GM21447 (cell line): ENCODE measurements at regions not wholly inside any gene's neighbourhood (a gene's known extent, or its start where the extent isn't known, plus 50 kb on each side); places are given as distances from the start of the nearest gene placed in this dataset.
"Not testable (repeated sequence)": the region's sequence is repeated elsewhere in the genome, so short reads cannot be mapped to it uniquely, and the experiment has no call there.

ENCODE experiments used
- ATAC-seq: cut with Tn5 transposase; IDR thresholded peaks from one replicate; pipeline ENCODE4 v1.9.1; 2021; ENCODE audit not compliant: unreplicated experiment

DNA sequence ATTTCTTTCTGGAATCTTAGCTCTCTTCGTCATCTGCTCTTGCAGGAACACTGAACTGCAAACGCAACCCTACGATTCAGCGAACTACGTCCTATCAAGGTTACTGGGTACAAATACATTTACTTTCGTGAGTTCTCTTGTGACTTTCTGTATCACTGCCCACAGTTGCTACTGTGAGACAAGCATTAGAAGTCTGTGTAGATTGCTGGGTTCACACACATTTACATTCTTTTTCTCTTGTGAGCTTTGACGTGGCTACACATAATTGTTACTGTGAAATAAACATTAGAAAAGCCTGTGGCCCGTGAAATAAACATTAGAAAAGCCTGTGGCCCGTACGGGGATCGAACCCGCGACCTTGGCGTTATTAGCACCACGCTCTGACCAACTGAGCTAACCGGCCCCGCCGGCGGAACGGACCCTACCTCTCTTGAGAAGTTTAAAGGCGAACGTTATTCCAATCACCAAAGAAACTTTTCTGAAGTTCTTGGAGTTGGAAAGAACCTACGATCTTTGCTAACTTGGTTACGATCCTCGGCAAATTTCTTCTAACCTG lies 61.2 kb upstream of the ZNF322 start:
- ATAC-seq: not testable (repeated sequence)

- ATAC-seq: not testable (repeated sequence)
These were observed 70.6 kb upstream of the ZNF322 start for GRCh38 chr6:26730019-26730766.

- ATAC-seq: not testable (repeated sequence)
These were observed 75.4 kb upstream of the ZNF322 start for GRCh38 chr6:26734776-26735472.

DNA sequence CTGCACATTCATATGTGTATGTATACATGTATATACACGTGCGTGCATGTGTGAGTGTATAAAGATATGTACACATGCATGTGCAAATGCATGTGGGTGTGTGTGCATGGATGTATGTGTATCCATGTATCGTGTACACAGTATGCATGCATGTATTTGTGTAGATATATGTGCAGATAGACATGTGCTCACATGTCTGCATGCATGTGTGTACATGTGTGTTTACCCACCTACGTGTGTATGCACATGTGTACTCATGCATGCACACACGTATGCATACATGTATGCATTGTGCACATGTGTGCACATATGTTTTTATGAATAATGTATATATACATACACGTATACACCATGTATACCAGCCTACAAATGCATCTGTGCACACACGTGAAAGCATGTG lies 80.3 kb upstream of the ZNF322 start:
- no peak for ATAC-seq

GRCh38 chr6:26743157-26743821 lies 83.7 kb upstream of the ZNF322 start:
- no peak for ATAC-seq

DNA sequence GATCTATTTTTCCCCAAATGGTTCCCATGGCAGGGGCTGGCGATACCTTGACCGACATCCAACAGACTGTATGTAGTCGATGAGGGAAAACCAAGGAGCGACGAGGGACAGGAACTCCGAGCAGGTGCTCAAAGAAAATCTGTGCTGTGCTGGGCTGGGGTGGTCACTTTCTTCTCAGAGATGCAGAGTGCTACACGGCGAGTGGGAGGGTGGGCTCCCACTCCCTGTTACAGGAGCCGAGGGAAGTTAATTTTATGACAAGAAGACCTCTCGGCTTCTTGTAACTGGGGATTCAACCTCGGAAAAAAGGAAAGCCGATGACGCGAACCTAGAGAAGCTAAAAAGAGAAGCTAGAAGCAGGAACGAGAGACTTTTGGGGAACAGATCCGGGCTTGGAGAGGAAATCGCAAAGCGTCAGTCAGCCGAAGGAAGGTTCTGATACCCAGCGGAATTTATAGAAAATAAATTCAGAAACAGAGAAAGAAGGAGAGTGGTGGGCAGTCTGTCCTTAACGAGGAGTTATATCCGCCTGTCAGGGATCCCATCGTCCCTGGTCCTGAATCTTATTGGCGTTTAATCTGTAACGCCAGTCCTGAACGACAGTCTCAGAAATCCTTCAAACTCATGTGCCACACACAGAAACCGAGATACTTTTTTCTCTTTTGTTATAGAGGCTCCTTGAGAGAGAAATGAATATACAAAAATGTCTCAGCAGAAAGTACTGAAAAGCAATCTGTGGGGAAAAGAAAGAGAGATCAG lies 84.6 kb upstream of the ZNF322 start:
- no peak for ATAC-seq

DNA sequence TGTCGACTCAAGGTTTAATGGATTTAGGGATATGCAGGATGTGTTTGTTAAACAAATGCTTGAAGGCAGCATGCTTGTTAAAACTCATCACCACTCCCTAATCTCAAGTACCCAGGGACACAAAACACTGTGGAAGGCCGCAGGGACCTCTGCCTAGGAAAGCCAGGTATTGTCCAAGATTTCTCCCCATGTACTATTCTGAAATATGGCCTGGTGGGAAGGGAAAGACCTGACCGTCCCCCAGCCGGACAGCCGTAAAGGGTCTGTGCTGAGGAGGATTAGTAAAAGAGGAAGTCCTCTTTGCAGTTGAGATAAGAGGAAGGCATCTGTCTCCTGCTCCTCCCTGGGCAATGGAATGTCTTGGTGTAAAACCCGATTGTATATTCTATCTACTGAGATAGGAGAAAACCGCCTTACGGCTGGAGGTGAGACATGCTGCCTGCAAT lies 85.3 kb upstream of the ZNF322 start:
- ATAC-seq: not testable (repeated sequence)

DNA sequence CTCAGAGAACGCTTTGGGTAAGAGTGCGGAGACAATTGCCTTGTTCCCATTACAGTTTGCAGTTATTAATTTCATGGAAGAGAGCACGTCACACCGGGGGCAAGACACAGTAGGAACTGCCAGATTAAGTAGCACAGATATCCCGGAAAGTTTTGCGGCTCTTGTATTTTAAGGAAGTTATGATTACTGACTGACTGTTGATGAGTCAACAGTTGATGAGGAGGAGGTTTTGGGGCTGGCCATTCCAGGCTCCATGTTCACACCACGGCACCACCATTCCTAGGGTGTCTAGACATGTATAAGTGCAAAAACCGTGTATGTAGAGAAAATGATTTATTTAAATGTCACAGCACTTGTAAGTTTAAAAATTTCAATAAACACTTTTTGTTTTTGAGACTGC lies 86.4 kb upstream of the ZNF322 start:
- ATAC-seq: not testable (repeated sequence)

- not testable (repeated sequence) for ATAC-seq
These were observed 89.7 kb upstream of the ZNF322 start for GRCh38 chr6:26749126-26749758.

- ATAC-seq: not testable (repeated sequence)
These were observed 90.2 kb upstream of the ZNF322 start for GRCh38 chr6:26749759-26750126.

DNA sequence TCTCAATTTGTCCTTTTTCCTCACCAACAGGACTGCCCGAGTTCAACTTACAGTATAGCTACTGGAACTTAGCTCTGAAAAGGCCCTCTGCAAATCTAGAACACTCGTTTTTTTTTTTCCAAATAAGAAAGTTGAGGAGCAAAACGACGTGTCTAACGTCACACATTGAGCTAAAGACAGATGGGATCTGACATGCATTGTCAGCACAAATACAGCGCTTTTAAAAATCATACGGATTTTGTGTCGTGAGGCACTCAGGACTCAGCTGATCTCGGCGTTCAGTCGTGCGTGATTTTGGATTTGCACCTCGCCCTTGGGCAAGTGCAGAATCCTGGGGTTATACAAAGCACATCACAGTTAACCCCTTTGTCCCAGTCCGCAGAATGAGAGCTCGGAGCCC lies 94.7 kb upstream of the ZNF322 start:
- ATAC-seq: no peak

DNA sequence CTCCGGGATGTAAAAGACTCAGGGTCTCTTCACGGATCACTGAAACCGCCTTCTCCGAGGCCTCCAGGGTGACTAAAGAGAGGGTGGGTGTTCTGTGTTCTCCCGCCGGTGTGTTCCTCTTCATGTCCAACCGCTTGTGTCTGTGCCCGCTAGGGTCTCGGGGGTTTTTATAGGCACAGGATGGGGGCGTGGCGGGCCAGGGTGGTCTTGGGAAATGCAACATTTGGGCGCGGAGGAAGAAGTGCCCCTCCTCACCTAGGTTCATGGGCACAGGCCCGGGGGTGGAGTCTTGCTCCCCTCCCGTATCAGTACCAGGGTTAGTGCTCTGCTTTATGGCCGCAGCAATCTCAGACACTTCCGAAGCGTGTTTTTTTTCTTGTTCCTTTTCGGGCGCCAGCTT lies 95.3 kb upstream of the ZNF322 start:
- ATAC-seq: not testable (repeated sequence)

DNA sequence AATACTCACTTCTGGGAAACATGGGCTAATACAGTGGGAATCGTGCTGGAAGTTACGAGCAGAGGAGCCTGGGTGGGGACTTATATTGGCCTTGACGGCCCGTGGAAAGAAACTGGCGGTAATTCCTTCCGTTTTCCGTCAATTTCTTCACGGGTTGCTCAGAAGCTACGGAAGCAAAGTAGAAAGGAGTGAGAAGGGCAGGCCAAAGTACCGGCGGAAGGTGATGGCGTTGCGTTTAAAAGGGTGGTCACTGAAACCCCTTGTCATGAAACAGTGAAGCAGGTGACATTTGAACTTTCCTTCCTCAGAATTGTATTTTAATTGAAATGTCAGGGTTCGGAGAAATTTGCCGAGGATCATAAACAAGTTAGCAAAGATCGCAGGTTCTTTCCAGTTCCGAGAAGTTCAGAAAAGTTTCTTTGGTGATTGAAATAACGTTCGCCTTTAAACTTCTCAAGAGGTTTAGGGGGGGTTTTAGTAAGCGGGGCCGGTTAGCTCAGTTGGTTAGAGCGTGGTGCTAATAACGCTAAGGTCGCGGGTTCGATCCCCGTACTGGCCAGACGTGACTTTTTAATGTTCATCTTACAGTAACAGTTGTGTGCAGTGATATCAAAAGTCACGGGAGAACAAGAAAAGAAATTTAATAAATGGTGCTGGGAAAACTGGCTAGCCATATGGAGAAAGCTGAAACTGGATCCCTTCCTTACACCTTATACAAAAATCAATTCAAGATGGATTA lies 96.7 kb upstream of the ZNF322 start:
- ATAC-seq: not testable (repeated sequence)

DNA sequence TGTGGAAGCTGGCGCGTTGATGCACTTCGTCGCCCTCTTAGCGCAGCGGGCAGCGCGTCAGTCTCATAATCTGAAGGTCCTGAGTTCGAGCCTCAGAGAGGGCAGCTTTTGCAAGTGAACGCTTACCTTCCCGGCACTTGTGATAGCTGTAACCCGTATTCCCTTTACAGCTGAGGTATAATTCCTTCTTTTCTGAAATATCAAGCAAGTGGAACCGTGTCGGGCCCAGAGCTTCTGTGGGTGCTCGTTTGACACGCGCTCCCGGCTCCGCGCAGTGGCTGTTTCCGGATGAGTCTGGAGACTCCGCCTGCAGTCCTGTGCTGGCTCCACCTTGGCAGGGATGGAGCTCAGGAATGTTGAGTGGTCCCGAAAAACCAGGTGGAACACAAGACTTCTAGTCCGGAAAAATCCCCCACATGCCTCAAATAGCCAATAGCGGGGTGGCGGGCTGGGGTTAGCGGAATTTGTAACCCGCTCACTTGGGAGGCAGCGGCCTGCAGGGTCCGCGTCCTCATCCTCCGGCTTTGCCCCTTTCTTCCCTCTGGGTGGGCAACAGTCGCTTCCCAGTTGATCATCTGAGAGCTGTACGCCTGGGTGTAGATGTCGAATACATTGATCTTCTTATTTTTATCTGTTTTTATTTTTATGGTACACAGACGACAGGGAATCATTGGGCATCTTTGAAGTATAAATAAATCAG lies 106.8 kb upstream of the ZNF322 start:
- ATAC-seq: not testable (repeated sequence)

DNA sequence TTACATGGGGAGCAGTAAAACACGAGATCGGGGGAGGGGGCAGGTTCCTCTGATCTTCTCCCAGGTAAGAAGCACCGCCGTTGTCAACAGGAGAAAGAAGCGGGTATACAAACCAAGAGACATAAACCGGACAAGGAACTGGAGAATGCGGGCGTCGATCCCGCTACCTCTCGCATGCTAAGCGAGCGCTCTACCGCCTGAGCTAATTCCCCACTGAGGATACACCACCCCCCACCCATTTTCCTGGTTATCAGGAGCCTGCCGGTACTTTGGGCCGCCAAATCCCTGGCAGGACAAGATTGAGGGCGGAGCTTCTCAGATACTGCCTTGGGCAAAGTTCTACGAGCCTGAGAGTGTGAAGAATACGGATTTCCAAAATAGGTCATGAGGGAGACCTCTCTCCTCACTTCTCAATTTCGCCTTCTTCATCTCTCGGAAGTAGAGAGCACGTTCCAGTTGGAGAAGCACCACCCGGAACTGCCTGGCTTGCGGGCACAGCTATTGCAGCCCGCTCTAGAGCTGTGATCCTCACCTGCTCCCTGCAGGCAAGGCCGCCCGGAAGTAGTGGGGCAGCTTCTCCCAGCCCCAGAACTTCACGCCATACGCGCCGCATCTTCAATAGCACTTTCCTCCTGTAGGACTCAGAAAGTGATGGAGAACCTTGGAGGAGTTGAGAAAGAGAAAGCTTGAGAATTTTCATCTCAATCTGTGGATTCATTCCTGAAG lies 111.6 kb upstream of the ZNF322 start:
- ATAC-seq: not testable (repeated sequence)

GRCh38 chr6:26773414-26773813 lies 113.9 kb upstream of the ZNF322 start:
- not testable (repeated sequence) for ATAC-seq

GRCh38 chr6:26780563-26780962 lies 121.0 kb upstream of the ZNF322 start:
- ATAC-seq: not testable (repeated sequence)
